G401 (cell line): ENCODE measurements at regions not wholly inside any gene's neighbourhood (a gene's known extent, or its start where the extent isn't known, plus 50 kb on each side); places are given as distances from the start of the nearest gene placed in this dataset.

Experiments
- DNase-seq: peaks from one replicate; pipeline ENCODE4 v3.0.0-alpha.2; 2015; ENCODE audit warnings: low spot score
- in situ Hi-C: cut with HindIII; loops from 2 replicates; pipeline ENCODE4 v1.10.0; 2016; ENCODE audit warnings: low sequenced_read_pairs, mixed read lengths

GRCh38 chr7:41811941-41812340, 109.1 kb upstream of the INHBA start:
- in situ Hi-C loops = no loop called here
- DNase-seq = no peak

GRCh38 chr7:41809940-41810576, 107.2 kb upstream of the INHBA start:
- in situ Hi-C loops = no loop called here

GRCh38 chr7:41809529-41809939, 106.6 kb upstream of the INHBA start:
- in situ Hi-C loops = no loop called here
- no peak for DNase-seq

More at GRCh38 chr7:41809940-41810576, 107.2 kb upstream of the INHBA start:
- no peak for DNase-seq

- in situ Hi-C loops = no loop called here
- DNase-seq = no peak
These were observed 106.2 kb upstream of the INHBA start for GRCh38 chr7:41809116-41809515.

- DNase-seq = no peak
- in situ Hi-C loops = no loop called here
These were observed 105.7 kb upstream of the INHBA start for GRCh38 chr7:41808541-41808940.

- DNase-seq = no peak
- in situ Hi-C loops = no loop called here
These were observed 100.7 kb upstream of the INHBA start for GRCh38 chr7:41803569-41803968.

- no peak for DNase-seq
- in situ Hi-C loops = no loop called here
These were observed 93.4 kb upstream of the INHBA start for GRCh38 chr7:41796331-41796730.

- in situ Hi-C loops = no loop called here
These were observed 92.5 kb upstream of the INHBA start for GRCh38 chr7:41795276-41795833.

GRCh38 chr7:41793556-41793955, 90.7 kb upstream of the INHBA start:
- in situ Hi-C loops = no loop called here
- no peak for DNase-seq

More at GRCh38 chr7:41795276-41795833, 92.5 kb upstream of the INHBA start:
- no peak for DNase-seq

- no peak for DNase-seq
- in situ Hi-C loops = no loop called here
These were observed 89.2 kb upstream of the INHBA start for GRCh38 chr7:41792120-41792519.

GRCh38 chr7:41788556-41788955, 85.7 kb upstream of the INHBA start:
- DNase-seq = no peak
- in situ Hi-C loops = no loop called here

GRCh38 chr7:41787651-41788350, 84.9 kb upstream of the INHBA start:
- in situ Hi-C loops = no loop called here
- no peak for DNase-seq

GRCh38 chr7:41786944-41787343, 84.1 kb upstream of the INHBA start:
- in situ Hi-C loops = no loop called here
- DNase-seq = no peak

- in situ Hi-C loops = no loop called here
- DNase-seq = no peak
These were observed 83.5 kb upstream of the INHBA start for GRCh38 chr7:41786404-41786803.

GRCh38 chr7:41785840-41786239, 83.0 kb upstream of the INHBA start:
- in situ Hi-C loops = no loop called here
- DNase-seq = no peak

GRCh38 chr7:41785265-41785664, 82.4 kb upstream of the INHBA start:
- no peak for DNase-seq
- in situ Hi-C loops = no loop called here

- in situ Hi-C loops = no loop called here
- no peak for DNase-seq
These were observed 77.0 kb upstream of the INHBA start for GRCh38 chr7:41779918-41780317.

- in situ Hi-C loops = no loop called here
- no peak for DNase-seq
These were observed 75.2 kb upstream of the INHBA start for GRCh38 chr7:41777894-41778596.

- in situ Hi-C loops = no loop called here
- no peak for DNase-seq
These were observed 72.1 kb upstream of the INHBA start for GRCh38 chr7:41774966-41775365.

GRCh38 chr7:41773756-41774155, 70.9 kb upstream of the INHBA start:
- in situ Hi-C loops = no loop called here

More at GRCh38 chr7:41773756-41774155, 70.9 kb upstream of the INHBA start:
- no peak for DNase-seq
